ENCODE measurements at regions not wholly inside any gene's neighbourhood (a gene's known extent, or its start where the extent isn't known, plus 50 kb on each side); places are given as distances from the start of the nearest gene placed in this dataset.

- no peaks in the 10 kb centered on the region for H3K4me1 ChIP-seq
- no peak for DNase-seq
- 33 to 43% methylated on average over 3 of the region's 3 CpGs for WGBS, 2 donors
- H3K36me3 ChIP-seq, result no peaks in the 10 kb centered on the region
- H3K27me3 ChIP-seq, result no peaks in the 10 kb centered on the region
- no peak overlapping the region for H3K4me3 ChIP-seq (replicated peaks in 1 of 3)
- no peaks in the 10 kb centered on the region for H3K9me3 ChIP-seq
- H3K27ac ChIP-seq, result no peak overlapping the region
- intact Hi-C loops (cut with DNase I), result no loop called here
- TF ChIP-seq POLR2A (IDR thresholded peaks at IDR 0.05), result no peak
- TF ChIP-seq CTCF (IDR thresholded peaks at IDR 0.05), result no peak
These were observed 394.0 kb downstream of the MIAT start for GRCh38 chr22:27051407-27051806.

GRCh38 chr22:27057717-27058116 is 400.3 kb downstream of the MIAT start:
- H3K4me1 ChIP-seq, result no peaks in the 10 kb centered on the region
- TF ChIP-seq CTCF (IDR thresholded peaks at IDR 0.05) (no peak), POLR2A (IDR thresholded peaks at IDR 0.05) (no peak)
- intact Hi-C loops (cut with DNase I), result no loop called here
- no peak overlapping the region for H3K27ac ChIP-seq
- DNase-seq, result no peak
- H3K27me3 ChIP-seq, result no peaks in the 10 kb centered on the region
- no peaks in the 10 kb centered on the region for H3K9me3 ChIP-seq
- H3K4me3 ChIP-seq (replicated peaks in 1 of 3), result no peak overlapping the region
- no peaks in the 10 kb centered on the region for H3K36me3 ChIP-seq

DNA sequence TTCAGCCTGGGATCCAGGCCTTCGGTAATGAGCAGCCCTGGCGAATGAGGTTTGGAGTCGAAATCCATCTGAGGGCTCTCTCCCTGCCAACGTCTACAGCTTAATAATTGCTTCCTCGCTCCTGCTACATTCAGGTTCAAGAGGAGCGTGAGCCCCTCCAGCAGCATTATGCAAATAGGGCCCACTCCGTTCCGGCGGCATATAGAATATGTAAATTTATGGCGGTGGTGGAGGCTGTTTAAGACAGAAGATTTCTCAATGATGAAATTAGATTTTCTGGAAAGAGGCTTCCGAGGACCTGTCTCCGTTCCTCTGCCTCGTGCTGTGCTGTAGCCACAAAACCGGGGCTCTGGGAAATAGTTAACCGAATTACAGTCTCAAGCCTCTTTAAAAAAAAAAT is 402.8 kb downstream of the MIAT start:
- Histone ChIP-seq H3K4me3 (replicated peaks in 1 of 3) (no peak overlapping the region), H3K27ac (no peak overlapping the region), H3K4me1 (no peaks in the 10 kb centered on the region), H3K27me3 (no peaks in the 10 kb centered on the region), H3K9me3 (no peaks in the 10 kb centered on the region), H3K36me3 (no peaks in the 10 kb centered on the region)
- TF ChIP-seq CTCF (IDR thresholded peaks at IDR 0.05) (no peak), POLR2A (IDR thresholded peaks at IDR 0.05) (no peak)
- intact Hi-C loops (cut with DNase I), result no loop called here
- no peak for DNase-seq
- WGBS, 2 donors, result 86% methylated on average over 15 of the region's 15 CpGs

DNA sequence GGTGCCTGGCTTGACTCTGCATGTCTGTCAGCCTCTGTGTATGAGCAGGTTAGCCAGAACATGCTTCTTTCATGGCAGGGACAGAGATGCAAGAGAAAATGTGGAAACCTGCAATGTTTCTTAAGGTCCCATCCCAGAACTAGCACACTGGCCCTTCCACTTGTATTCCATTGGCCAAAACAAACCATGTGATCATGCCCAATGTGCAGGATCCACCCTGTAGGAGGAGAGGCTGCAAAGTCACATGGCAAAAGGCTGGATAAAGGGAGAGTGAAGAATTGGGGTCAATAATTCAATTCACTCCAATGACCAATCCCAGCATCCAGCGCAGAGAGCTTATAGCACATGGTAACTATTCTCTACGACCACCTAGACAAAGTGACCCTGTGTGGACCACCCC is 405.5 kb downstream of the MIAT start:
- H3K4me1 ChIP-seq, result no peaks in the 10 kb centered on the region
- no peak overlapping the region for H3K4me3 ChIP-seq (replicated peaks in 1 of 3)
- no peak for DNase-seq
- intact Hi-C loops (cut with DNase I), result no loop called here
- no peak overlapping the region for H3K27ac ChIP-seq
- no peaks in the 10 kb centered on the region for H3K36me3 ChIP-seq
- 76 to 77% methylated on average over 2 of the region's 2 CpGs for WGBS, 2 donors
- no peaks in the 10 kb centered on the region for H3K27me3 ChIP-seq
- no peaks in the 10 kb centered on the region for H3K9me3 ChIP-seq
- TF ChIP-seq CTCF (IDR thresholded peaks at IDR 0.05) (no peak), POLR2A (IDR thresholded peaks at IDR 0.05) (no peak)

GRCh38 chr22:27063406-27063805 is 406.0 kb downstream of the MIAT start:
- WGBS, 2 donors, result 16 to 31% methylated on average over 5 of the region's 5 CpGs
- no peak for TF ChIP-seq CTCF (IDR thresholded peaks at IDR 0.05)
- no peak for TF ChIP-seq POLR2A (IDR thresholded peaks at IDR 0.05)
- H3K9me3 ChIP-seq, result no peaks in the 10 kb centered on the region

More at GRCh38 chr22:27063406-27063805, 406.0 kb downstream of the MIAT start:
- intact Hi-C loops (cut with DNase I), result no loop called here
- no peak overlapping the region for H3K27ac ChIP-seq
- no peaks in the 10 kb centered on the region for H3K36me3 ChIP-seq
- no peaks in the 10 kb centered on the region for H3K27me3 ChIP-seq
- DNase-seq, result no peak
- no peak overlapping the region for H3K4me3 ChIP-seq (replicated peaks in 1 of 3)
- H3K4me1 ChIP-seq, result no peaks in the 10 kb centered on the region
